ENCODE measurements at regions not wholly inside any gene's neighbourhood (a gene's known extent, or its start where the extent isn't known, plus 50 kb on each side); places are given as distances from the start of the nearest gene placed in this dataset.
"Not testable (repeated sequence)": the region's sequence is repeated elsewhere in the genome, so short reads cannot be mapped to it uniquely, and the experiment has no call there.

- ATAC-seq (replicated peaks): no peak
- H3K9me3 Mint-ChIP-seq: no peaks in the 10 kb centered on the region
- DNase-seq: no peak
- H3K4me1 Mint-ChIP-seq (ENCODE audit: low read depth in 2 of 2): peaks cover 0 to 5% of the 10 kb centered on the region in 2 donors
- H3K27me3 Mint-ChIP-seq: peaks cover 29 to 53% of the 10 kb centered on the region in 2 donors
- H3K4me3 Mint-ChIP-seq: no peak overlapping the region
- no peak overlapping the region for H3K27ac Mint-ChIP-seq
- no peaks in the 10 kb centered on the region for H3K36me3 Mint-ChIP-seq (ENCODE audit: insufficient read depth)
Measured at GRCh38 chr1:67611846-67612245, 73.2 kb upstream of the GADD45A start.

DNA sequence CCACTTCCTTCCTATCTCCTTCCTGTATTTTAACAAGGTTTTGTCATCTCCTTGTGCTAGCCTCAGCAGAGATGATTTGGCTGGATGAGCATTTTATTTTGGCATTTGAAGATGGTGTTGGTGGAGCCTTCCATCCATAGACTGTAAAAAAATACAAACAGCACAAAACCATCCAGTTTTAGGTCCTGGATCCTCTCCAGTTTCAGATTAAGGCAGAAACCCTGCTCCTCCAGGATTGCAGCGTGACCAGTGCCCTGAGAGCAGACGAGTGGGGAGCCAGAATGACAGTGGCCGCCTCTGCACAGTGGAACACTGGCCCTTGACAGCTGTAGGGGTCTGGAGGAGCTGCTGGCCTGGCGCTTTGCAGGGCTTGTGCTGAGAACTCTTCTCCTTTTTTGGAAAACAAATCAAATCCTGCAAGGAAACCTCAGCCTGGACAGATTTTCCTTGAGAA lies 72.2 kb upstream of the GADD45A start:
- Mint-ChIP-seq H3K36me3 (ENCODE audit: insufficient read depth) (no peaks in the 10 kb centered on the region), H3K27ac (no peak overlapping the region), H3K4me1 (ENCODE audit: low read depth in 2 of 2) (peaks cover 0 to 2% of the 10 kb centered on the region in 2 donors), H3K4me3 (no peak overlapping the region), H3K27me3 (peaks cover 29 to 49% of the 10 kb centered on the region in 2 donors), H3K9me3 (no peaks in the 10 kb centered on the region)
- no peak for ATAC-seq (replicated peaks)
- DNase-seq: no peak

DNA sequence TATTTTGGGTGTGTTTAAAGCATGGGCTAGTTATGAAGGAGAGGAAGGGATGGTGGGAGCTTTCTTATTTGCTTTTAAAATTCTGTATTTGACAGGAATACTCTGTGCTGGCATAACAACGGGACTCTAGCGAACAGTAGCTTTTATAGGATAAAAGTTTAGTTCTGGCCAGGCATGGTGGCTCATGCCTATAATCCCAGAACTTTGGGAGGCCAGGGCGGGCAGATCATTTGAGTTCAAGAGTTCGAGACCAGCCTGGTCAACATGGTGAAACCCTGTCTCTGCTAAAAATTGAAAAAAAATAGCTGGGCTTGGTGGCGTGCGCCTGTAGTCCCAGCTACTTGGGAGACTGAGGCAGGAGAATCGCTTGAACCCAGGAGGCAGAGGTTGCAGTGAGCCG lies 71.5 kb upstream of the GADD45A start:
- peaks cover 32 to 47% of the 10 kb centered on the region in 2 donors for H3K27me3 Mint-ChIP-seq
- not testable (repeated sequence) for DNase-seq; H3K9me3 Mint-ChIP-seq; H3K27ac Mint-ChIP-seq; H3K4me3 Mint-ChIP-seq; ATAC-seq (replicated peaks); H3K36me3 Mint-ChIP-seq (ENCODE audit: insufficient read depth); H3K4me1 Mint-ChIP-seq (ENCODE audit: low read depth in 2 of 2)

- ATAC-seq (replicated peaks) (no peak), DNase-seq (no peak)
- no peaks in the 10 kb centered on the region for H3K36me3 Mint-ChIP-seq (ENCODE audit: insufficient read depth)
- H3K27me3 Mint-ChIP-seq: peaks cover 41 to 48% of the 10 kb centered on the region in 2 donors
- H3K4me1 Mint-ChIP-seq (ENCODE audit: low read depth in 2 of 2): peaks cover 0 to 2% of the 10 kb centered on the region in 2 donors
- H3K9me3 Mint-ChIP-seq: no peaks in the 10 kb centered on the region
- H3K27ac Mint-ChIP-seq: no peak overlapping the region
- H3K4me3 Mint-ChIP-seq: no peak overlapping the region
Measured at GRCh38 chr1:67614511-67614934, 70.5 kb upstream of the GADD45A start.

DNA sequence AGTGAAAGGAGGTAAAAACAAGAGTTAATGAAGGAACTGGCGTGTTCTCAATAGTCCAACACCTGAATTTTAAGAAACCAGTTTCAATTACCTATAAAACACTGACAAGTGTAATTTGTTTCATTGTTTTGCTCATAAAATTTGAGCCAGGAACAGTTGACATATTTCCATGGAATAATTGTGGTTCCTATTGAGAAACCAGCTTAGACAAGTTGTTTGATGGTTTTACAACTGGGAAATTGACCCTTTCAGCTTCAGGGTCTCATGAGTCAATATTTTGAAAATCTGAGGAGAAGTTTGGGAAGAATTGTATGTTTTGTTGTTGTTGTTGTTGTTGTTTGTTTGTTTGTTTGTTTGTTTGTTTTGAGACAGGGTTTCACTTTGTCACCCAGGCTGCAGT lies 69.1 kb upstream of the GADD45A start:
- ATAC-seq (replicated peaks) (no peak), DNase-seq (no peak)
- H3K27ac Mint-ChIP-seq: no peak overlapping the region
- H3K27me3 Mint-ChIP-seq: peaks cover 46 to 54% of the 10 kb centered on the region in 2 donors
- H3K4me1 Mint-ChIP-seq (ENCODE audit: low read depth in 2 of 2): peaks cover 0 to 2% of the 10 kb centered on the region in 2 donors
- H3K9me3 Mint-ChIP-seq: no peaks in the 10 kb centered on the region
- no peaks in the 10 kb centered on the region for H3K36me3 Mint-ChIP-seq (ENCODE audit: insufficient read depth)
- no peak overlapping the region for H3K4me3 Mint-ChIP-seq

DNA sequence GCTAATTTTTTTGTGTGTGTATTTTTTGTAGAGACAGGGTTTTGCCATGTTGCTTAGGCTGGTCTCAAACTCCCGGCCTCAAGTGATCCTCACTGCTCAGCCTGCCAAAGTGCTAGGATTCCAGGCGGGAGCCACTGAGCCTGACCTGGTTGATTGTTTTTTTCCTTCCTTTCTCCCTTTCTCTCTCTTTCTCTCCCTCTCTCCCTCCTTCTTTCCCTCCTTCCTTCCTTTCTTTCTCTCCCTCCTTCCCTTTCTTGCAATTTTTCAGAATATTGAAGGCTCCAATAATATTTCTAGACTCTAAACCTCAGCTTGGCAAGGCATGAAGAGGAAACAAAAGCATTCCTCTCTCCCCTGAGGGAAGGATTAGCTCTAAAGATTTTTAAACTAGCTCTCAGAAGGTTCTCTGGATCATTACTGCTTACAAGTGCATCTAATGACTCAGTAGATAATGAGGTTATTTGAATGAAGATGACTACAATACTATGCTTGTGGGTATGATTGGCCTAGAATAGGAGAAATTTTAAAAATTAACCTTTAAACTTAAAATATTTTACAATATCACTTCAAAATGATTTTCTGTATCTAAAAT lies 68.5 kb upstream of the GADD45A start:
- ATAC-seq (replicated peaks) (no peak), DNase-seq (no peak)
- no peak overlapping the region for H3K4me3 Mint-ChIP-seq

GRCh38 chr1:67618285-67619018 lies 66.5 kb upstream of the GADD45A start:
- Mint-ChIP-seq H3K4me1 (ENCODE audit: low read depth in 2 of 2) (no peaks in the 10 kb centered on the region), H3K27me3 (peaks cover 32 to 44% of the 10 kb centered on the region in 2 donors), H3K4me3 (no peak overlapping the region), H3K27ac (no peak overlapping the region), H3K9me3 (no peaks in the 10 kb centered on the region), H3K36me3 (ENCODE audit: insufficient read depth) (no peaks in the 10 kb centered on the region)
- DNase-seq (no peak), ATAC-seq (replicated peaks) (no peak)

More for the DNA sequence above, 68.5 kb upstream of the GADD45A start:
- no peaks in the 10 kb centered on the region for H3K9me3 Mint-ChIP-seq
- no peaks in the 10 kb centered on the region for H3K36me3 Mint-ChIP-seq (ENCODE audit: insufficient read depth)
- H3K4me1 Mint-ChIP-seq (ENCODE audit: low read depth in 2 of 2): peaks cover 0 to 2% of the 10 kb centered on the region in 2 donors
- peaks cover 44 to 49% of the 10 kb centered on the region in 2 donors for H3K27me3 Mint-ChIP-seq
- H3K27ac Mint-ChIP-seq: no peak overlapping the region

DNA sequence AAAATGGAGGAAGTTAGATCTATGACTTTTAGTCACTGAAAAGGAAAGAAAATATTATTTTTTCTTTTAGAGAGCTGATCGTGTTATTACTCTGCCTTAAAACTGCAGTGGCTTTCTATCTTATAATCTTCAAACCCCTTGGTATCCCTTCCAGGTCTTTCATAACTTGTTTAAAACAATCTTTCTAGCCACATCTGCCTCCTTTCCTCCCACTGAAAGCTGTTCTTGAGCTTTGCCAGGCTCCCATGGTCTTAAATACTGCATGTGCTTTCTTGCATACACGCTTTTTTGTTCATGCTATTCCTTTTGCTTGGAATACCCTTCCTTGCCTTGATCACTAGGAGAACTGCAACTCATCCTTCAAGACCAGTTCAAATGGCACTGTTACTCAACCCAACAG lies 65.9 kb upstream of the GADD45A start:
- ATAC-seq (replicated peaks): no peak
- Mint-ChIP-seq H3K27me3 (peaks cover 32 to 44% of the 10 kb centered on the region in 2 donors), H3K27ac (no peak overlapping the region), H3K4me1 (ENCODE audit: low read depth in 2 of 2) (no peaks in the 10 kb centered on the region), H3K4me3 (no peak overlapping the region), H3K36me3 (ENCODE audit: insufficient read depth) (no peaks in the 10 kb centered on the region), H3K9me3 (no peaks in the 10 kb centered on the region)
- DNase-seq: no peak

DNA sequence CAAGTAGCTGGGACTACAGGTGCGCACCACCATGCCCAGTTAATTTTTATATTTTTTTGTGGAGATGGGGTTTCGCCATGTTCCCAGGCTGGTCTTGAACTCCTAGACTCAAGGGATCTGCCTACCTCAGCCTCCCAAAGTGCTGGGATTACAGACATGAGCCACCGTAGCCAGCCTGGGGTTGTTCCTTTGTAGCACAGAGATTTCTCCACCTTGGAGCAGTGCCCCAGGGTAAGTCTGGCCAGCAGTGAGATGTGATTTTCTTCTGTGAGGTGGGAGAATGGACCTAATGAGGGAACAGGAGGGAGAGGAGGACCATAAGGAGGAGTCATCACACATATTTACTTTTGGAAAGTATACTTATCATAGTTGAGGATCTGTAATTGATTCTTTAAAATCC lies 61.1 kb upstream of the GADD45A start:
- H3K36me3 Mint-ChIP-seq (ENCODE audit: insufficient read depth): no peaks in the 10 kb centered on the region
- no peak overlapping the region for H3K4me3 Mint-ChIP-seq
- H3K4me1 Mint-ChIP-seq (ENCODE audit: low read depth in 2 of 2): no peaks in the 10 kb centered on the region
- ATAC-seq (replicated peaks) (no peak), DNase-seq (no peak)
- H3K27me3 Mint-ChIP-seq: peaks cover 38 to 43% of the 10 kb centered on the region in 2 donors
- no peaks in the 10 kb centered on the region for H3K9me3 Mint-ChIP-seq
- H3K27ac Mint-ChIP-seq: no peak overlapping the region

DNA sequence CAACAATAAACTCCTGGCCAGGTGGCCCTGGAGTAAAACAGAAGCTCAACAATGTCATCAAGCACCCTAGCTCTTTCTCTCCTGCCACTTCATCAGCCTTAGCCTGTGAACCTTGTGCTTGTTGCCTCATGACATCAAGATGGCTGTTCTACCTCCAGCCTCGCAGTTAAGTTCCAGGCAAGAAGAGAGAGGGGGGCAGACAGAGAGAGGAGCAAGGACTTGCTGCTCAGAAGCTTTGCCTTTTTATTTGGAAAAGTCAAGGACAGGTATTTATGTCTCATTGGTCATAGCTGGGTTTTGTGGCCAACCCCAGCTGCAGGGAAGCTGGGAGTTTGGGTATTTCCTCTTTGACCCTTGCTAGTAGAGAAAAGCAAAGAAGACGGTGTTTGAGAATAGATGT lies 60.3 kb upstream of the GADD45A start:
- Mint-ChIP-seq H3K4me1 (ENCODE audit: low read depth in 2 of 2) (no peaks in the 10 kb centered on the region), H3K36me3 (ENCODE audit: insufficient read depth) (no peaks in the 10 kb centered on the region), H3K4me3 (no peak overlapping the region), H3K27ac (no peak overlapping the region), H3K27me3 (peaks cover 32 to 39% of the 10 kb centered on the region in 2 donors), H3K9me3 (no peaks in the 10 kb centered on the region)
- DNase-seq (no peak), ATAC-seq (replicated peaks) (no peak)

DNA sequence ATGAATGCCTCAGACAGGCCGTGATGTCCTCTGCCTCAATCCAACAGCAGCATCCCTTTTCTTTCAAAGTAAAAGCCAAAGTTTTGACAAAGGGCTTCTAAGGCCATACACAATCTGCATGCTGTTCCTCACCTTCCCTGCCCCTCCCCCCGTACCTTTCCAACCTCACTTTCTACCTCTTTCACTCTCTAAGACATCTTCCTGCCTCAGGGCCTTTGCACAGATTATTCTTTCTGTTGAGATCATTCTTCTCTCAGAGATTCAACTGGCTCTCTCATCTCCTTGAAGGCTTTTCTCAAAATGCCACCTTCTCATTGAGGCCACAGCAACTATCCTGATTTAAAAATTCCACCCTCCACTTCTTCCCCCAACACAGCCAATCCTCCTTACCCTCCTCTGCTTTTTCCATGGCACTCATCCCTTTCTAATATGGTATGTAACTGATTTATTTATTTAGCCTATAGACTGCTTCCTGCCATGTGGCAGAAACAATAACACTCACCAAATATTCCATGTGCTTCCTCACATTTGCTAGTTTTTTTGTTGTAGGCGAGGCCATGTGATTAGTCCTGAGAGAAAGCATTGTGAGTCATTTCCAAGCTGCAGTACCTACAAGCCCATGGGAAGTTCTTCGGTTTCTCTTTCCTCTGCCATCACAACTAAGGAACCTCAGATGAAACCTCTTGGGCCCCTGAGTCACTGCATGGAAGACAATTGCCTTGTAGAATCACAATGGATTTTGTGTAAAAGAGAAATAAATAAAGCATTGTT lies 58.7 kb upstream of the GADD45A start:
- DNase-seq (no peak), ATAC-seq (replicated peaks) (no peak)
- Mint-ChIP-seq H3K27ac (no peak overlapping the region), H3K27me3 (peaks cover 26 to 45% of the 10 kb centered on the region in 2 donors), H3K4me1 (ENCODE audit: low read depth in 2 of 2) (no peaks in the 10 kb centered on the region), H3K4me3 (no peak overlapping the region), H3K36me3 (ENCODE audit: insufficient read depth) (no peaks in the 10 kb centered on the region), H3K9me3 (no peaks in the 10 kb centered on the region)

GRCh38 chr1:67626861-67627235 lies 58.2 kb upstream of the GADD45A start:
- H3K4me3 Mint-ChIP-seq: no peak overlapping the region
- H3K9me3 Mint-ChIP-seq: no peaks in the 10 kb centered on the region
- DNase-seq (no peak), ATAC-seq (replicated peaks) (no peak)
- peaks cover 26 to 45% of the 10 kb centered on the region in 2 donors for H3K27me3 Mint-ChIP-seq
- no peaks in the 10 kb centered on the region for H3K4me1 Mint-ChIP-seq (ENCODE audit: low read depth in 2 of 2)
- H3K36me3 Mint-ChIP-seq (ENCODE audit: insufficient read depth): no peaks in the 10 kb centered on the region
- no peak overlapping the region for H3K27ac Mint-ChIP-seq

- H3K4me3 Mint-ChIP-seq: no peak overlapping the region
- ATAC-seq (replicated peaks) (no peak), DNase-seq (no peak)
- no peaks in the 10 kb centered on the region for H3K36me3 Mint-ChIP-seq (ENCODE audit: insufficient read depth)
- no peaks in the 10 kb centered on the region for H3K9me3 Mint-ChIP-seq
- no peak overlapping the region for H3K27ac Mint-ChIP-seq
- H3K4me1 Mint-ChIP-seq (ENCODE audit: low read depth in 2 of 2): no peaks in the 10 kb centered on the region
- peaks cover 26 to 42% of the 10 kb centered on the region in 2 donors for H3K27me3 Mint-ChIP-seq
Measured at GRCh38 chr1:67627336-67627735, 57.7 kb upstream of the GADD45A start.

Data from effector memory CD8-positive, alpha-beta T cell (primary cell).